ENCODE measurements at regions not wholly inside any gene's neighbourhood (a gene's known extent, or its start where the extent isn't known, plus 50 kb on each side); places are given as distances from the start of the nearest gene placed in this dataset.

DNA sequence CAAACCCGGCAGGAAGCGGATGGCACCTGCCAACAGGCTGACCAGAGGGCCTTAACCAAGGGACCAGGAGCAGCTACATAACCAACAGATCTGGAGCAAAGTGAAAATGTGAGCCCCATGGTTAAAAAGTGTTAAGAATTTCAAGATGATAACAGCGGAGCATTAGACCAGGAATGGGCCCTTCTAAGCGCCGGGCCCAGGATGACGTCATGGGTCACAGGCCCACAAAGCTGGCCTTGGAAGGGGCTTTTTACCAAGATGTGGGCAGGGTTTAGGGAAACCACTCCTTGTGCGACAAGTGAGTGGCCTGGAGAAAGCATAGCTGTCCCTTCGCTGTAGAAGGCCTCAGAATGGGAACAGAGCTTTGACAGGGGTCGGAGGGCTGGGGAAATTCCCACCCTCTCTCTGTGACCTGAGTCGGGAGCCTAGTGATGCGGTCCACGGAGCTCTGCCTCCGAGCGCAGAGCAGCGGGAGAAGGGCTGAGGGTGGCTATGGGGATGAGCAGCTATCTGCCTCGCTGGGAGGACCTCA is 84.4 kb upstream of the RPL38 start:
- Mint-ChIP-seq H3K27me3 (ENCODE audit: unreplicated experiment) (peaks cover 5% of the 10 kb centered on the region), H3K27ac (ENCODE audit: unreplicated experiment) (no peak overlapping the region), H3K36me3 (ENCODE audit: low read depth, unreplicated experiment) (peaks cover 3% of the 10 kb centered on the region), H3K4me1 (ENCODE audit: unreplicated experiment) (peaks cover 9% of the 10 kb centered on the region), H3K9me3 (ENCODE audit: unreplicated experiment) (no peaks in the 10 kb centered on the region), H3K4me3 (ENCODE audit: unreplicated experiment) (no peak overlapping the region)
- no peak for DNase-seq (ENCODE audit: low spot score)
- TF ChIP-seq CTCF (IDR thresholded peaks at IDR 0.05; ENCODE audit: unreplicated experiment) = peak; percentile 19

DNA sequence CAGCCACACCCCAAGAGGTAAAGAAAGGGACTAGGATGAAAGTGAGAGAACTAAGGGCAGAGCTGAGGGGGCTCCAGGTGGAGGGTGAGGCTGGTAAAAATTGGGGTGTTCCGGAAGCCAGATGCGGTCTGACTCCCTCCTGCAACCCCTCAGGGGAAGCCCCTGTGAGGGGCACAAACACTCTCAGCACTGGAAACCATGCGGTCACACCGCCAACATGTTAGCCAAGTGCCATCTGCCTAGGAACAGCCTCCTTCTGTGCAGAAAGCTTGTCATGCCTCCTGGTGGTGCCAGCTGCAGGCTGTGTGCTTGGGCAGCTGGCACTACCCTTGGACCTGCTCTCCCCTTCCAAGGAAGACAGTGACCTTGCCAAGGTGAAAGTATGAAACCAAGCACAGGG is 83.5 kb upstream of the RPL38 start:
- Mint-ChIP-seq H3K27ac (ENCODE audit: unreplicated experiment) (no peak overlapping the region), H3K27me3 (ENCODE audit: unreplicated experiment) (peaks cover 5% of the 10 kb centered on the region), H3K9me3 (ENCODE audit: unreplicated experiment) (no peaks in the 10 kb centered on the region), H3K4me3 (ENCODE audit: unreplicated experiment) (no peak overlapping the region), H3K36me3 (ENCODE audit: low read depth, unreplicated experiment) (peaks cover 3% of the 10 kb centered on the region), H3K4me1 (ENCODE audit: unreplicated experiment) (peaks cover 10% of the 10 kb centered on the region)
- no peak for DNase-seq (ENCODE audit: low spot score)
- no peak for TF ChIP-seq CTCF (IDR thresholded peaks at IDR 0.05; ENCODE audit: unreplicated experiment)

DNA sequence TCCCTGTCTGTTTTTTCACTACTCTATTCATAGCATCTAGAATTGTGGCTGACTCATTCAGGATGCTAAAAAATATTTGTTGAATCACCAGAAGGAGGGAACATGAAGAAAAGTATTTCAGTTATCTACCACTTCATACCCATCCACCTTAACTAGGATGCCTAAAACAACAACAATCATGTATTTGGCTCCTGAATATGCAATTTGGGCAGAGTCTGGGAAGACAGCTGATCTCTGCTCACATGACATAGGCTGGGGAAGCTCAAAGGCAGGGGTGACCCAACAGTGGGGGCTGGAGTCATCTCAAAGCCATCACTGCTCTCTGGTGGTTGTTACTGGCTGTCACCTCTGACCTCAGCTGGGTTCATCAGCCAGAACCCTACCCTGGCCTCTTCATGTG is 80.1 kb upstream of the RPL38 start:
- DNase-seq (ENCODE audit: low spot score) = no peak
- Mint-ChIP-seq H3K4me1 (ENCODE audit: unreplicated experiment) (peaks cover 13% of the 10 kb centered on the region), H3K27ac (ENCODE audit: unreplicated experiment) (no peak overlapping the region), H3K9me3 (ENCODE audit: unreplicated experiment) (no peaks in the 10 kb centered on the region), H3K4me3 (ENCODE audit: unreplicated experiment) (no peak overlapping the region), H3K36me3 (ENCODE audit: low read depth, unreplicated experiment) (peaks cover 3% of the 10 kb centered on the region), H3K27me3 (ENCODE audit: unreplicated experiment) (peaks cover 8% of the 10 kb centered on the region)
- no peak for TF ChIP-seq CTCF (IDR thresholded peaks at IDR 0.05; ENCODE audit: unreplicated experiment)

- Mint-ChIP-seq H3K27ac (ENCODE audit: unreplicated experiment) (no peak overlapping the region), H3K9me3 (ENCODE audit: unreplicated experiment) (no peaks in the 10 kb centered on the region), H3K36me3 (ENCODE audit: low read depth, unreplicated experiment) (peaks cover 3% of the 10 kb centered on the region), H3K4me1 (ENCODE audit: unreplicated experiment) (peaks cover 13% of the 10 kb centered on the region), H3K4me3 (ENCODE audit: unreplicated experiment) (no peak overlapping the region), H3K27me3 (ENCODE audit: unreplicated experiment) (peaks cover 8% of the 10 kb centered on the region)
- TF ChIP-seq CTCF (IDR thresholded peaks at IDR 0.05; ENCODE audit: unreplicated experiment) = no peak
- DNase-seq (ENCODE audit: low spot score) = no peak
Measured at GRCh38 chr17:74123866-74124444, 79.5 kb upstream of the RPL38 start.

DNA sequence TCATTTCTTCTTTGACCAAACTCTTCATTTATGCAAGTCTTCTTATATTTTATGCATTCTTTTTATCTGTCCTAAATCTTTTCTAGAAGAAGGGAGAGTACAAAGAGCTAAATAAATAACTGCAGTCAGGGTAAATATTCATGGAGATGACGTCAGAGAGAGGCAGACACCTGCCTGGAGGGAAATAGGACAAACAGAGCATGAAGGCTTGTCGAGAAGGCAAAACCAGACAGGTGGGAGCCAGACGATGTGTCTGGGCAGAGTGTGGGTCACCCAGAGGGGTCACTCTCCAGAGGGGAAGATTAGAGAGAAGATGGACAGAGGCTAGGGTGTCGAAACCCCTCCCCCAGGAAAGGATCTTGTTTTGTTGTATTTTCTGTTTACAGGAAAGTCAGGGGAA is 78.3 kb upstream of the RPL38 start:
- DNase-seq (ENCODE audit: low spot score) = no peak
- Mint-ChIP-seq H3K4me1 (ENCODE audit: unreplicated experiment) (peaks cover 13% of the 10 kb centered on the region), H3K9me3 (ENCODE audit: unreplicated experiment) (no peaks in the 10 kb centered on the region), H3K4me3 (ENCODE audit: unreplicated experiment) (no peak overlapping the region), H3K27ac (ENCODE audit: unreplicated experiment) (no peak overlapping the region), H3K36me3 (ENCODE audit: low read depth, unreplicated experiment) (peaks cover 3% of the 10 kb centered on the region), H3K27me3 (ENCODE audit: unreplicated experiment) (peaks cover 8% of the 10 kb centered on the region)
- TF ChIP-seq CTCF (IDR thresholded peaks at IDR 0.05; ENCODE audit: unreplicated experiment) = no peak

Data from endothelial cell (in vitro differentiated cells).